ENCODE measurements at regions not wholly inside any gene's neighbourhood (a gene's known extent, or its start where the extent isn't known, plus 50 kb on each side); places are given as distances from the start of the nearest gene placed in this dataset.

DNA sequence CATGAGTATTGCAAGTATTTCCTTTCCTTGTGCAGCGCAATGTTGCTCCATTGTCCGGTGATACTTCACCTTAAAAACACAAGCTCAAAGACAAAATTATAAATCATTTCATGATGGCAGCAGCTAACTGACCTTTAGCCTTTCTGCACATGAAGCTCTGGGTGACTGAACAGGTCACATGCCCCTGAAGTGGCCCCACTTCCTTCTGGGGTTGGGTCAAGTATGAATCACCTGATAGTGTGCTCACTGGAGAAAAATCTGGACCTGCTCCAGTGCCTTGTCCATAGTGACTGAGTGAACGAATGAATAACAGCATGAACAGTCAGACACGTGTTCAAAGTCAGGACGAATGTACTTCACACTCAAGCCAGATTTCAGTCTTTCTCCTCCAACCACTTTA, 658.9 kb downstream of the NPHP4 start:
- intact Hi-C loops (cut with micrococcal nuclease), result no loop called here
- no peak overlapping the region for H3K4me3 ChIP-seq
- no peaks in the 10 kb centered on the region for H3K4me1 ChIP-seq
- H3K9me3 ChIP-seq (replicated peaks), result no peaks in the 10 kb centered on the region
- H3K27ac ChIP-seq (replicated peaks), result no peak overlapping the region
- H3K27me3 ChIP-seq (ENCODE audit: low read depth), result peaks cover 38% of the 10 kb centered on the region
- no peaks in the 10 kb centered on the region for H3K36me3 ChIP-seq
- no peak for DNase-seq
- TF ChIP-seq, protein P1, sequence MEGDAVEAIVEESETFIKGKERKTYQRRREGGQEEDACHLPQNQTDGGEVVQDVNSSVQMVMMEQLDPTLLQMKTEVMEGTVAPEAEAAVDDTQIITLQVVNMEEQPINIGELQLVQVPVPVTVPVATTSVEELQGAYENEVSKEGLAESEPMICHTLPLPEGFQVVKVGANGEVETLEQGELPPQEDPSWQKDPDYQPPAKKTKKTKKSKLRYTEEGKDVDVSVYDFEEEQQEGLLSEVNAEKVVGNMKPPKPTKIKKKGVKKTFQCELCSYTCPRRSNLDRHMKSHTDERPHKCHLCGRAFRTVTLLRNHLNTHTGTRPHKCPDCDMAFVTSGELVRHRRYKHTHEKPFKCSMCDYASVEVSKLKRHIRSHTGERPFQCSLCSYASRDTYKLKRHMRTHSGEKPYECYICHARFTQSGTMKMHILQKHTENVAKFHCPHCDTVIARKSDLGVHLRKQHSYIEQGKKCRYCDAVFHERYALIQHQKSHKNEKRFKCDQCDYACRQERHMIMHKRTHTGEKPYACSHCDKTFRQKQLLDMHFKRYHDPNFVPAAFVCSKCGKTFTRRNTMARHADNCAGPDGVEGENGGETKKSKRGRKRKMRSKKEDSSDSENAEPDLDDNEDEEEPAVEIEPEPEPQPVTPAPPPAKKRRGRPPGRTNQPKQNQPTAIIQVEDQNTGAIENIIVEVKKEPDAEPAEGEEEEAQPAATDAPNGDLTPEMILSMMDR (IDR thresholded peaks at IDR 0.05; ENCODE audit: borderline replicate concordance), result no peak

GRCh38 chr1:5331101-5331500, 661.1 kb downstream of the NPHP4 start:
- intact Hi-C loops (cut with micrococcal nuclease), result no loop called here
- DNase-seq, result no peak
- peaks cover 28% of the 10 kb centered on the region for H3K27me3 ChIP-seq (ENCODE audit: low read depth)
- no peak overlapping the region for H3K27ac ChIP-seq (replicated peaks)
- H3K36me3 ChIP-seq, result no peaks in the 10 kb centered on the region
- peaks cover 8% of the 10 kb centered on the region for H3K9me3 ChIP-seq (replicated peaks)
- no peak overlapping the region for H3K4me3 ChIP-seq
- TF ChIP-seq, protein P1 (IDR thresholded peaks at IDR 0.05; ENCODE audit: borderline replicate concordance), result no peak
- no peaks in the 10 kb centered on the region for H3K4me1 ChIP-seq

GRCh38 chr1:5329068-5329739, 663.0 kb downstream of the NPHP4 start:
- Histone ChIP-seq H3K36me3 (no peaks in the 10 kb centered on the region), H3K27me3 (ENCODE audit: low read depth) (peaks cover 26% of the 10 kb centered on the region), H3K9me3 (replicated peaks) (peaks cover 8% of the 10 kb centered on the region), H3K4me1 (no peaks in the 10 kb centered on the region), H3K27ac (replicated peaks) (no peak overlapping the region), H3K4me3 (no peak overlapping the region)
- TF ChIP-seq, protein P1 (IDR thresholded peaks at IDR 0.05; ENCODE audit: borderline replicate concordance), result no peak
- DNase-seq, result no peak
- intact Hi-C loops (cut with micrococcal nuclease), result no loop called here

GRCh38 chr1:5324883-5325282, 667.3 kb downstream of the NPHP4 start:
- Histone ChIP-seq H3K9me3 (replicated peaks) (peaks cover 24% of the 10 kb centered on the region), H3K4me3 (no peak overlapping the region), H3K27ac (replicated peaks) (no peak overlapping the region), H3K27me3 (ENCODE audit: low read depth) (peaks cover 10% of the 10 kb centered on the region), H3K4me1 (no peaks in the 10 kb centered on the region), H3K36me3 (no peaks in the 10 kb centered on the region)
- intact Hi-C loops (cut with micrococcal nuclease), result no loop called here
- DNase-seq, result no peak
- TF ChIP-seq, protein P1 (IDR thresholded peaks at IDR 0.05; ENCODE audit: borderline replicate concordance), result no peak

- Histone ChIP-seq H3K36me3 (no peaks in the 10 kb centered on the region), H3K4me3 (no peak overlapping the region), H3K9me3 (replicated peaks) (peaks cover 20% of the 10 kb centered on the region), H3K27ac (replicated peaks) (no peak overlapping the region), H3K27me3 (ENCODE audit: low read depth) (peaks cover 31% of the 10 kb centered on the region), H3K4me1 (no peaks in the 10 kb centered on the region)
- intact Hi-C loops (cut with micrococcal nuclease), result no loop called here
- no peak for DNase-seq
- TF ChIP-seq, protein P1 (IDR thresholded peaks at IDR 0.05; ENCODE audit: borderline replicate concordance), result no peak
These were observed 663.9 kb downstream of the AJAP1 start for GRCh38 chr1:5318143-5318816.
